ENCODE measurements at regions not wholly inside any gene's neighbourhood (a gene's known extent, or its start where the extent isn't known, plus 50 kb on each side); places are given as distances from the start of the nearest gene placed in this dataset.

GRCh38 chr2:16813593-16813992 is 148.0 kb upstream of the CYRIA start:
- intact Hi-C loops (cut with micrococcal nuclease; ENCODE audit: unreplicated experiment) = no loop called here
- Histone ChIP-seq H3K9me3 (ENCODE audit: control insufficient read depth, insufficient read depth, low read depth, low read length) (no peaks in the 10 kb centered on the region), H3K4me3 (ENCODE audit: low read depth in 2 of 2, low read length in 2 of 2) (no peak overlapping the region), H3K36me3 (ENCODE audit: control insufficient read depth, insufficient read depth, low read length) (no peaks in the 10 kb centered on the region), H3K27ac (ENCODE audit: low read length) (no peak overlapping the region), H3K27me3 (ENCODE audit: control insufficient read depth, insufficient read depth, low read length) (no peaks in the 10 kb centered on the region), H3K4me1 (ENCODE audit: control insufficient read depth, insufficient read depth, low read length) (no peaks in the 10 kb centered on the region)
- POLR2A ChIA-PET = no interaction called here
- no TSS peak for BruUV-seq (replicated peaks)
- CTCF ChIA-PET = no interaction called here
- no peak for ATAC-seq
- in situ Hi-C loops (cut with HindIII; ENCODE audit: low pct_unique_long_range_greater_than_20kb, low sequenced_read_pairs) = no loop called here
- no peak for DNase-seq (ENCODE audit: low read depth, low spot score)
- TF ChIP-seq POLR2AphosphoS5 (IDR thresholded peaks at IDR 0.05; ENCODE audit: low read depth, low read length) (no peak), SIN3A (IDR thresholded peaks at IDR 0.05; ENCODE audit: borderline replicate concordance, insufficient read depth, low read depth, low read length) (no peak), CTCF (IDR thresholded peaks at IDR 0.05) (no peak), TCF7L2 (IDR thresholded peaks at IDR 0.05; ENCODE audit: low read depth, low read length) (no peak), REST (IDR thresholded peaks at IDR 0.05; ENCODE audit: insufficient read depth in 1 of 2, low read depth in 2 of 2, low read length in 1 of 2) (no peak)

GRCh38 chr2:16798472-16798871 is 132.8 kb upstream of the CYRIA start:
- intact Hi-C loops (cut with micrococcal nuclease; ENCODE audit: unreplicated experiment) (no loop called here), in situ Hi-C loops (cut with HindIII; ENCODE audit: low pct_unique_long_range_greater_than_20kb, low sequenced_read_pairs) (no loop called here)
- ChIA-PET CTCF (no interaction called here), POLR2A (no interaction called here)
- H3K9me3 ChIP-seq (ENCODE audit: control insufficient read depth, insufficient read depth, low read depth, low read length) = no peaks in the 10 kb centered on the region
- ATAC-seq = no peak
- no peak overlapping the region for H3K27ac ChIP-seq (ENCODE audit: low read length)
- no peaks in the 10 kb centered on the region for H3K27me3 ChIP-seq (ENCODE audit: control insufficient read depth, insufficient read depth, low read length)
- no peak for DNase-seq (ENCODE audit: low read depth, low spot score)
- H3K4me1 ChIP-seq (ENCODE audit: control insufficient read depth, insufficient read depth, low read length) = no peaks in the 10 kb centered on the region
- H3K36me3 ChIP-seq (ENCODE audit: control insufficient read depth, insufficient read depth, low read length) = no peaks in the 10 kb centered on the region
- H3K4me3 ChIP-seq (ENCODE audit: low read depth in 2 of 2, low read length in 2 of 2) = no peak overlapping the region
- no peak for TF ChIP-seq CTCF (IDR thresholded peaks at IDR 0.05)
- TF ChIP-seq TCF7L2 (IDR thresholded peaks at IDR 0.05; ENCODE audit: low read depth, low read length) = no peak
- TF ChIP-seq SIN3A (IDR thresholded peaks at IDR 0.05; ENCODE audit: borderline replicate concordance, insufficient read depth, low read depth, low read length) = no peak
- no peak for TF ChIP-seq POLR2AphosphoS5 (IDR thresholded peaks at IDR 0.05; ENCODE audit: low read depth, low read length)
- no peak for TF ChIP-seq REST (IDR thresholded peaks at IDR 0.05; ENCODE audit: insufficient read depth in 1 of 2, low read depth in 2 of 2, low read length in 1 of 2)
- no TSS peak for BruUV-seq (replicated peaks)

Measured in Panc1 (cell line).